PC-3 (cell line): ENCODE measurements at regions not wholly inside any gene's neighbourhood (a gene's known extent, or its start where the extent isn't known, plus 50 kb on each side); places are given as distances from the start of the nearest gene placed in this dataset.

ENCODE experiments used
- ATAC-seq: fragments of 200-7000 bp; cut with Tn5 transposase; 2 replicates; pipeline ENCODE4 v1.9.1; 2020; ENCODE audit warnings: mild to moderate bottlenecking, moderate library complexity
- BruUV-seq: library from RNA; stranded (reverse); fragments of 400-500 nt; replicated peaks from 2 replicates; lab custom pipeline; 2021; lab: Mats Ljungman, UMichigan
- CTCF ChIA-PET: fragments of 300-600 bp; sonication (Branson Sonifier 250); formaldehyde crosslinking; loops from one replicate; lab custom pipeline; 2022; ENCODE audit warnings: antibody characterized with exemption; lab: Charles Lee
- POLR2A ChIA-PET: fragments of 300-600 bp; sonication (Branson Sonifier 250); formaldehyde crosslinking; loops from one replicate; lab custom pipeline; 2022; ENCODE audit warnings: antibody characterized with exemption; ENCODE audit not compliant: unreplicated experiment; lab: Charles Lee
- DNase-seq: peaks from one replicate; pipeline ENCODE4 v3.0.0-alpha.2; 2015
- H2AFZ ChIP-seq: fragments of 300-600 bp; sonication (generic); 2 replicates; pipeline ENCODE4 v1.6.0; 2016; ENCODE audit warnings: antibody characterized with exemption, low read length
- H3F3A ChIP-seq: fragments of 300-600 bp; sonication (generic); one replicate; pipeline ENCODE4 v1.6.0; 2017; ENCODE audit warnings: antibody characterized with exemption, low read length, control low read depth, mild to moderate bottlenecking; ENCODE audit not compliant: unreplicated experiment
- H3K27ac ChIP-seq: fragments of 300-600 bp; sonication (generic); 2 replicates; pipeline ENCODE4 v1.5.1; 2016; ENCODE audit warnings: mild to moderate bottlenecking, low read length
- H3K27me3 ChIP-seq: fragments of 300-600 bp; sonication (generic); 2 replicates; pipeline ENCODE4 v1.6.1; 2016; ENCODE audit warnings: low read length, mixed read lengths
- H3K36me3 ChIP-seq: fragments of 300-600 bp; sonication (generic); 2 replicates; pipeline ENCODE4 v1.6.1; 2016; ENCODE audit warnings: low read depth, mixed run types, low read length, mixed read lengths
- H3K4me1 ChIP-seq: fragments of 300-600 bp; sonication (generic); 2 replicates; pipeline ENCODE4 v1.5.1; 2016; ENCODE audit warnings: low read length; ENCODE audit not compliant: insufficient read depth
- H3K4me2 ChIP-seq: fragments of 300-600 bp; sonication (generic); 2 replicates; pipeline ENCODE4 v1.6.0; 2016; ENCODE audit warnings: low read length
- H3K4me3 ChIP-seq: fragments of 300-600 bp; sonication (generic); 2 replicates; pipeline ENCODE4 v1.5.1; 2016; ENCODE audit warnings: mild to moderate bottlenecking, low read length, mixed read lengths
- H3K79me2 ChIP-seq: fragments of 300-600 bp; sonication (generic); 2 replicates; pipeline ENCODE4 v1.6.1; 2017; ENCODE audit warnings: low read length, mixed read lengths
- H3K9ac ChIP-seq: fragments of 300-600 bp; sonication (generic); 2 replicates; pipeline ENCODE4 v1.6.0; 2016; ENCODE audit warnings: mild to moderate bottlenecking, low read length
- H3K9me2 ChIP-seq: fragments of 300-600 bp; sonication (generic); replicated peaks from 2 replicates; pipeline ENCODE4 v1.6.1; 2016; ENCODE audit warnings: mixed run types, low read length, mixed read lengths
- H3K9me3 ChIP-seq: fragments of 300-600 bp; sonication (generic); 2 replicates; pipeline ENCODE4 v1.6.1; 2016; ENCODE audit warnings: low read length, mixed read lengths
- H4K20me1 ChIP-seq: fragments of 300-600 bp; sonication (generic); 2 replicates; pipeline ENCODE4 v1.6.1; 2016; ENCODE audit warnings: low read length, mixed read lengths
- EZH2 ChIP-seq: fragments of 300-600 bp; sonication (generic); IDR thresholded peaks from one replicate; pipeline ENCODE4 v1.6.1; 2017; ENCODE audit warnings: antibody characterized with exemption, mild to moderate bottlenecking, low read length; ENCODE audit not compliant: unreplicated experiment
- EZH2phosphoT487 ChIP-seq: fragments of 300-600 bp; sonication (generic); IDR thresholded peaks from 2 replicates; pipeline ENCODE4 v1.6.1; 2018; ENCODE audit warnings: mild to moderate bottlenecking, antibody characterized with exemption, low read length, borderline replicate concordance
- intact Hi-C: fragments of 100-400 bp; cut with micrococcal nuclease; formaldehyde crosslinking; loops from 2 replicates; pipeline ENCODE4 v1.9.0; 2023
- TF ChIP-seq, protein P1 (sequence below): fragments of 300-600 bp; sonication (generic); conservative IDR thresholded peaks from 2 replicates; pipeline ENCODE4 v1.5.1; 2017; ENCODE audit warnings: antibody characterized with exemption, low read depth, mild to moderate bottlenecking, low read length

DNA sequence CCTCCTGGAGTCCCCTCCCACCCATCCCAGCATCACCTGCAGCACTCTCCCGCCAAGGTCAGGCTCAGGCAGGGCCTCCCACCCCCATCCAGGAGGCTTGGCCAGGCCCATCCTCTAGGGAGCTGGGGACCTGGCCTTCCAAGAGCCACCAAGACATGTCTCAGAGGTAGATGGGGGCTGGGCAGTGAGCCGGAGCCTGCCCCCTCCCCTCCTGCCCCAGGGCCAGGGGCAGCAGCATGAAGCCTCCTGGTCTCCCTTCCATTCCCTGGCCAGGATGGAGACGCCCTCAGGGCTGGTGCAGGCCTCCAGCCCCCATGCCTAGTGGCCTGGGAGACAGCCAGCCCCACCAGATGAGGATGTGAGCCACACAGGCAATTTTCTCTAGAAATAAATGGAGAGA, 69.3 kb upstream of the C14orf180 start:
- H3K9me2 ChIP-seq = no peaks in the 10 kb centered on the region
- H3F3A ChIP-seq = no peaks in the 10 kb centered on the region
- no peaks in the 10 kb centered on the region for H3K79me2 ChIP-seq
- TF ChIP-seq, protein P1, sequence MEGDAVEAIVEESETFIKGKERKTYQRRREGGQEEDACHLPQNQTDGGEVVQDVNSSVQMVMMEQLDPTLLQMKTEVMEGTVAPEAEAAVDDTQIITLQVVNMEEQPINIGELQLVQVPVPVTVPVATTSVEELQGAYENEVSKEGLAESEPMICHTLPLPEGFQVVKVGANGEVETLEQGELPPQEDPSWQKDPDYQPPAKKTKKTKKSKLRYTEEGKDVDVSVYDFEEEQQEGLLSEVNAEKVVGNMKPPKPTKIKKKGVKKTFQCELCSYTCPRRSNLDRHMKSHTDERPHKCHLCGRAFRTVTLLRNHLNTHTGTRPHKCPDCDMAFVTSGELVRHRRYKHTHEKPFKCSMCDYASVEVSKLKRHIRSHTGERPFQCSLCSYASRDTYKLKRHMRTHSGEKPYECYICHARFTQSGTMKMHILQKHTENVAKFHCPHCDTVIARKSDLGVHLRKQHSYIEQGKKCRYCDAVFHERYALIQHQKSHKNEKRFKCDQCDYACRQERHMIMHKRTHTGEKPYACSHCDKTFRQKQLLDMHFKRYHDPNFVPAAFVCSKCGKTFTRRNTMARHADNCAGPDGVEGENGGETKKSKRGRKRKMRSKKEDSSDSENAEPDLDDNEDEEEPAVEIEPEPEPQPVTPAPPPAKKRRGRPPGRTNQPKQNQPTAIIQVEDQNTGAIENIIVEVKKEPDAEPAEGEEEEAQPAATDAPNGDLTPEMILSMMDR = no peak
- TF ChIP-seq EZH2 = no peak
- TF ChIP-seq EZH2phosphoT487 = no peak
- H3K4me1 ChIP-seq = no peaks in the 10 kb centered on the region
- H3K9ac ChIP-seq = no peak overlapping the region
- no peaks in the 10 kb centered on the region for H3K9me3 ChIP-seq
- ChIA-PET POLR2A (no interaction called here), CTCF (no interaction called here)
- H3K4me3 ChIP-seq = no peak overlapping the region
- H3K27me3 ChIP-seq = peaks cover 86% of the 10 kb centered on the region
- no peak for DNase-seq
- no peaks in the 10 kb centered on the region for H4K20me1 ChIP-seq
- H3K27ac ChIP-seq = no peak overlapping the region
- BruUV-seq = no TSS peak
- H3K4me2 ChIP-seq = no peak overlapping the region
- peaks cover 3% of the 10 kb centered on the region; the same call in 1 of the 2 replicates for H3K36me3 ChIP-seq
- ATAC-seq = no peak
- intact Hi-C loops = no loop called here
- H2AFZ ChIP-seq = no peak overlapping the region

DNA sequence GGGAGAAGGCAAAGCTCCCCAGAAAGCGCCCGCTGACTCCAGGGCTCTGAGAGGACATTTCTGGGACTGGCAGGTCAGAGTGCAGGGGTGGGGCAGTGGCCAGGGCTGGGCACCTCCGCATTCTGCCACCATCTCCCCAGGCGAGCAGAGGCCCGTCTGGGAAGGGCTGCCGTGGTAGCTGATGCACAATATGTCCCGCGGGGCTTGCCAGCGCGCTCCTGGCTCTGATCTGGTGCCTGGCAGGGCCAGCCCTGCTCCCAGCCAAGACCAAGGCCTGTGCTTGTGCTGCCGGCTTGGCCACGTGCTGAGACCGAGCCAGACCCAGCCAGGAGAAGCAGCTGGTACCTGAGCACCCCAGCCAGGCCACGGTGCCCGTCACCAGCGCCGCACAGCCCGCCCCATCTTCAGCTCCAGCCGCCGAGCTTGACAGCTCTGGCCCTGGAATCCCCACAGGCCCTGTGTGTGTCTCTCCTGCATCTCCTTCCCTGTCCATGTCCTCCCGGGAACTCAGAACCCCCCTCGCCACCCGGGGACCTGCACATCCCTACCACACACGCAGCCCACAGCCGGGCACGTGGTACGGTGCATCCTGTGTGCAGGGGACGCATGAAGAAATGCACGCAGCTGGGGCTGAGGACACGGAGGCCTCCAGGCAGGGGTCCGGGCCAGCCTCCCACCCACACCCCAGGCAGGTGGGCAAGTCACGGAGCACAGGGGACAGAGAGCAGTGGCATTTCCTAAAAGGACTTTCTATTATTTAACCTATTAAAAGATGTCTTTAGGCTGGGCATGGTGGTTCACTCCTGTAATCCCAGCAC, 68.6 kb upstream of the C14orf180 start:
- no peaks in the 10 kb centered on the region for H3K79me2 ChIP-seq
- no peaks in the 10 kb centered on the region for H3K9me2 ChIP-seq
- H3K9me3 ChIP-seq = no peaks in the 10 kb centered on the region
- H2AFZ ChIP-seq = no peak overlapping the region
- no peak overlapping the region for H3K9ac ChIP-seq
- intact Hi-C loops = no loop called here
- H3K4me3 ChIP-seq = no peak overlapping the region
- no peak overlapping the region for H3K27ac ChIP-seq
- H4K20me1 ChIP-seq = no peaks in the 10 kb centered on the region
- peaks cover 82% of the 10 kb centered on the region for H3K27me3 ChIP-seq
- H3K4me1 ChIP-seq = no peaks in the 10 kb centered on the region
- no peak for DNase-seq
- ChIA-PET CTCF (no interaction called here), POLR2A (no interaction called here)
- ATAC-seq = no peak
- BruUV-seq = no TSS peak
- no peak for TF ChIP-seq EZH2
- TF ChIP-seq, protein P1 = no peak
- no peak for TF ChIP-seq EZH2phosphoT487
- no peaks in the 10 kb centered on the region for H3F3A ChIP-seq
- no peak overlapping the region for H3K4me2 ChIP-seq
- H3K36me3 ChIP-seq = peaks cover 3% of the 10 kb centered on the region; the same call in 1 of the 2 replicates

DNA sequence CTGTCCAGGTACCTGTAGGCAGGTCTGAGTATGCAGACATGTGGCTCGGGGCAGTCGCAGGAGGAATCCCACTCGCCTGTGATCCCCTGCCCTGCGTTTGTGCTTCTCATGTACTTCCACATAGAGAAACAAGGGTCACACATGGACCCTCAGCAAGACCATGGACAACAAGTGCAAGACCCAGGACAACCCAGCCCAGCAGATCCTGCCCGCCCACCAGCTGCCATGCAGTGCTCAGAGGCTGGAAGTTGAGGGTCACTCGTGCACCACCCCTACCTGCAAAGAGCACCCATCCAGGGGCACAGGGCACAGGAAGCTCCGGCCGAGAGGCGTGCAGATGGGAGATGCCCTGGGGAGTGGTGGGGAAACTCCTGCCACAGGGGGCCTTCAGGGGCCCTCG, 67.5 kb upstream of the C14orf180 start:
- TF ChIP-seq EZH2phosphoT487 (no peak), EZH2 (no peak)
- TF ChIP-seq, protein P1 = no peak
- H3K4me1 ChIP-seq = no peaks in the 10 kb centered on the region
- H3K9me3 ChIP-seq = no peaks in the 10 kb centered on the region
- DNase-seq (no peak), ATAC-seq (no peak)
- POLR2A ChIA-PET = no interaction called here
- no peaks in the 10 kb centered on the region for H3F3A ChIP-seq
- H3K79me2 ChIP-seq = no peaks in the 10 kb centered on the region
- no TSS peak for BruUV-seq
- intact Hi-C loops = no loop called here
- no peak overlapping the region for H2AFZ ChIP-seq
- H3K4me3 ChIP-seq = no peak overlapping the region
- peaks cover 72% of the 10 kb centered on the region for H3K27me3 ChIP-seq
- no peak overlapping the region for H3K9ac ChIP-seq
- H3K4me2 ChIP-seq = no peak overlapping the region
- peaks cover 3% of the 10 kb centered on the region; the same call in 1 of the 2 replicates for H3K36me3 ChIP-seq
- CTCF ChIA-PET = no interaction called here
- H3K9me2 ChIP-seq = no peaks in the 10 kb centered on the region
- no peaks in the 10 kb centered on the region for H4K20me1 ChIP-seq
- no peak overlapping the region for H3K27ac ChIP-seq
